ENCODE measurements at regions not wholly inside any gene's neighbourhood (a gene's known extent, or its start where the extent isn't known, plus 50 kb on each side); places are given as distances from the start of the nearest gene placed in this dataset.
"Not testable (repeated sequence)": the region's sequence is repeated elsewhere in the genome, so short reads cannot be mapped to it uniquely, and the experiment has no call there.

DNA sequence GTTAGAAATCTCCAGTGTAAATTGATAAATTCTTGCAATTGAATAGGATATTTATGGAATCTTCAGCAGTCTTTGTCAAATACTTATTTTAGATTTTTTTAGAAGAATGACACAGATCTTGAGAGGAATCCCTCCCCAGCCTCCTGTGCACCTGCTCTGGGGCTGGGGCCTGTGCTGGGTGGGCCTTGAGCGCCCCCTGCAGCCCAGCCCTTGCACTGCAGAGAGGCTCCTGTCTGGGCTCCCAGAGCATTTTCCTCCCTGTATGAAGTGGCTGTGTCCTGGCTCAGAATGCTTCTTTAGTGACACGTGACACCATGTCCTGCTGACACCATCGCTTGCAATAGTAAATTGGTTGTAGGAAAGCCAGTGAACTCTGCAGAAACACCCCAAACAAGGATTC, 98.7 kb downstream of the OR4M2 start:
- TF ChIP-seq, protein P1, sequence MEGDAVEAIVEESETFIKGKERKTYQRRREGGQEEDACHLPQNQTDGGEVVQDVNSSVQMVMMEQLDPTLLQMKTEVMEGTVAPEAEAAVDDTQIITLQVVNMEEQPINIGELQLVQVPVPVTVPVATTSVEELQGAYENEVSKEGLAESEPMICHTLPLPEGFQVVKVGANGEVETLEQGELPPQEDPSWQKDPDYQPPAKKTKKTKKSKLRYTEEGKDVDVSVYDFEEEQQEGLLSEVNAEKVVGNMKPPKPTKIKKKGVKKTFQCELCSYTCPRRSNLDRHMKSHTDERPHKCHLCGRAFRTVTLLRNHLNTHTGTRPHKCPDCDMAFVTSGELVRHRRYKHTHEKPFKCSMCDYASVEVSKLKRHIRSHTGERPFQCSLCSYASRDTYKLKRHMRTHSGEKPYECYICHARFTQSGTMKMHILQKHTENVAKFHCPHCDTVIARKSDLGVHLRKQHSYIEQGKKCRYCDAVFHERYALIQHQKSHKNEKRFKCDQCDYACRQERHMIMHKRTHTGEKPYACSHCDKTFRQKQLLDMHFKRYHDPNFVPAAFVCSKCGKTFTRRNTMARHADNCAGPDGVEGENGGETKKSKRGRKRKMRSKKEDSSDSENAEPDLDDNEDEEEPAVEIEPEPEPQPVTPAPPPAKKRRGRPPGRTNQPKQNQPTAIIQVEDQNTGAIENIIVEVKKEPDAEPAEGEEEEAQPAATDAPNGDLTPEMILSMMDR (conservative IDR thresholded peaks at IDR 0.05; ENCODE audit: low read length), result not testable (repeated sequence)
- not testable (repeated sequence) for TF ChIP-seq EZH2phosphoT487 (IDR thresholded peaks at IDR 0.05; ENCODE audit: borderline replicate concordance, low read depth, low read length)

All from OCI-LY7 (cell line).